ENCODE measurements at regions not wholly inside any gene's neighbourhood (a gene's known extent, or its start where the extent isn't known, plus 50 kb on each side); places are given as distances from the start of the nearest gene placed in this dataset.

- Histone ChIP-seq H3K4me2 (ENCODE audit: low read depth, low read length) (no peak overlapping the region), H2AFZ (ENCODE audit: low read length) (no peak overlapping the region), H3K79me2 (ENCODE audit: low read length) (no peaks in the 10 kb centered on the region), H4K20me1 (ENCODE audit: insufficient read depth, low read length) (no peaks in the 10 kb centered on the region), H3F3A (ENCODE audit: insufficient read depth, low read length) (no peaks in the 10 kb centered on the region), H3K9ac (ENCODE audit: low read length) (no peak overlapping the region), H3K9me2 (replicated peaks; ENCODE audit: insufficient read depth, low read length) (no peaks in the 10 kb centered on the region), H3K27ac (ENCODE audit: low read length) (no peak overlapping the region), H3K9me3 (replicated peaks; ENCODE audit: insufficient read depth, low read length) (no peaks in the 10 kb centered on the region), H3K27me3 (replicated peaks; ENCODE audit: insufficient read depth, low read length) (no peaks in the 10 kb centered on the region), H3K36me3 (replicated peaks; ENCODE audit: insufficient read depth, low read length) (no peaks in the 10 kb centered on the region), H3K4me1 (ENCODE audit: low read length) (no peaks in the 10 kb centered on the region), H3K4me3 (ENCODE audit: low read length) (no peak overlapping the region)
- no peak for DNase-seq
- no peak for TF ChIP-seq EZH2 (optimal IDR thresholded peaks at IDR 0.05; ENCODE audit: low read depth, low read length)
- no peak for TF ChIP-seq EZH2phosphoT487 (IDR thresholded peaks at IDR 0.05; ENCODE audit: low read length)
- TF ChIP-seq CTCF (IDR thresholded peaks at IDR 0.05; ENCODE audit: low read length): no peak
Measured at GRCh38 chr4:100071506-100071905, 118.8 kb downstream of the DDIT4L start.

- Histone ChIP-seq H3K27ac (ENCODE audit: low read length) (no peak overlapping the region), H3K36me3 (replicated peaks; ENCODE audit: insufficient read depth, low read length) (no peaks in the 10 kb centered on the region), H3K4me3 (ENCODE audit: low read length) (no peak overlapping the region), H2AFZ (ENCODE audit: low read length) (no peak overlapping the region), H3K4me2 (ENCODE audit: low read depth, low read length) (no peak overlapping the region), H3K9me2 (replicated peaks; ENCODE audit: insufficient read depth, low read length) (no peaks in the 10 kb centered on the region), H3K79me2 (ENCODE audit: low read length) (no peaks in the 10 kb centered on the region), H3K27me3 (replicated peaks; ENCODE audit: insufficient read depth, low read length) (no peaks in the 10 kb centered on the region), H3F3A (ENCODE audit: insufficient read depth, low read length) (no peaks in the 10 kb centered on the region), H3K9me3 (replicated peaks; ENCODE audit: insufficient read depth, low read length) (no peaks in the 10 kb centered on the region), H4K20me1 (ENCODE audit: insufficient read depth, low read length) (no peaks in the 10 kb centered on the region), H3K9ac (ENCODE audit: low read length) (no peak overlapping the region), H3K4me1 (ENCODE audit: low read length) (no peaks in the 10 kb centered on the region)
- TF ChIP-seq CTCF (IDR thresholded peaks at IDR 0.05; ENCODE audit: low read length): no peak
- TF ChIP-seq EZH2phosphoT487 (IDR thresholded peaks at IDR 0.05; ENCODE audit: low read length): no peak
- no peak for TF ChIP-seq EZH2 (optimal IDR thresholded peaks at IDR 0.05; ENCODE audit: low read depth, low read length)
- DNase-seq: no peak
Measured at GRCh38 chr4:100070868-100071267, 119.4 kb downstream of the DDIT4L start.

GRCh38 chr4:100069207-100069606, 119.1 kb upstream of the H2AZ1 start:
- no peak overlapping the region for H2AFZ ChIP-seq (ENCODE audit: low read length)
- no peaks in the 10 kb centered on the region for H3K9me2 ChIP-seq (replicated peaks; ENCODE audit: insufficient read depth, low read length)
- H3K9me3 ChIP-seq (replicated peaks; ENCODE audit: insufficient read depth, low read length): no peaks in the 10 kb centered on the region
- no peak overlapping the region for H3K4me3 ChIP-seq (ENCODE audit: low read length)
- H3K36me3 ChIP-seq (replicated peaks; ENCODE audit: insufficient read depth, low read length): no peaks in the 10 kb centered on the region
- TF ChIP-seq EZH2phosphoT487 (IDR thresholded peaks at IDR 0.05; ENCODE audit: low read length) (no peak), CTCF (IDR thresholded peaks at IDR 0.05; ENCODE audit: low read length) (no peak), EZH2 (optimal IDR thresholded peaks at IDR 0.05; ENCODE audit: low read depth, low read length) (no peak)
- no peaks in the 10 kb centered on the region for H3K4me1 ChIP-seq (ENCODE audit: low read length)
- no peak overlapping the region for H3K9ac ChIP-seq (ENCODE audit: low read length)
- no peaks in the 10 kb centered on the region for H3K27me3 ChIP-seq (replicated peaks; ENCODE audit: insufficient read depth, low read length)
- H3F3A ChIP-seq (ENCODE audit: insufficient read depth, low read length): no peaks in the 10 kb centered on the region
- no peaks in the 10 kb centered on the region for H4K20me1 ChIP-seq (ENCODE audit: insufficient read depth, low read length)
- no peak overlapping the region for H3K27ac ChIP-seq (ENCODE audit: low read length)
- H3K79me2 ChIP-seq (ENCODE audit: low read length): no peaks in the 10 kb centered on the region
- no peak for DNase-seq
- H3K4me2 ChIP-seq (ENCODE audit: low read depth, low read length): no peak overlapping the region
